H1 (cell line): ENCODE measurements at regions not wholly inside any gene's neighbourhood (a gene's known extent, or its start where the extent isn't known, plus 50 kb on each side); places are given as distances from the start of the nearest gene placed in this dataset.

Source experiments
- CTCF ChIA-PET: fragments of 300-600 bp; sonication (Branson Sonifier 250); formaldehyde crosslinking; loops from one replicate; lab custom pipeline; 2021; ENCODE audit not compliant: partially characterized antibody; lab: Charles Lee
- POLR2A ChIA-PET: fragments of 300-600 bp; sonication (Branson Sonifier 250); formaldehyde crosslinking; loops from one replicate; lab custom pipeline; 2021; ENCODE audit warnings: inconsistent platforms; ENCODE audit not compliant: partially characterized antibody; lab: Charles Lee
- DNase-seq, 2 experiments: peaks; one replicate each; pipeline versions ENCODE4 v3.0.0 to v3.0.0-alpha.2; 2010 to 2022; ENCODE audit warnings: low spot score in 2 of 2, low read depth in 1 of 2, mixed read lengths in 1 of 2
- FAIRE-seq: peaks from 2 replicates; lab custom pipeline; 2011; peaks lifted over from hg19 to GRCh38; lab: Jason Lieb, UNC
- H2AFZ ChIP-seq: 2 replicates; pipeline ENCODE4 v1.8.1; 2012; ENCODE audit warnings: low read length, inconsistent platforms
- H2AK5ac ChIP-seq: 2 replicates; pipeline ENCODE4 v1.6.1; 2013; ENCODE audit warnings: low read depth, low read length
- H2BK120ac ChIP-seq: replicated peaks from 2 replicates; pipeline ENCODE3; 2013; ENCODE audit warnings: low read depth, low read length, inconsistent platforms
- H2BK12ac ChIP-seq: 2 replicates; pipeline ENCODE4 v1.6.1; 2013; ENCODE audit warnings: low read depth, low read length
- H2BK15ac ChIP-seq: 2 replicates; pipeline ENCODE4 v1.6.1; 2013; ENCODE audit warnings: low read length
- H2BK20ac ChIP-seq: 2 replicates; pipeline ENCODE4 v1.6.1; 2013; ENCODE audit warnings: low read length
- H2BK5ac ChIP-seq: 2 replicates; pipeline ENCODE4 v1.6.1; 2013; ENCODE audit warnings: low read depth, low read length
- H3K14ac ChIP-seq: 2 replicates; pipeline ENCODE4 v1.6.1; 2013; ENCODE audit warnings: inconsistent platforms; ENCODE audit not compliant: insufficient read length
- H3K18ac ChIP-seq: 2 replicates; pipeline ENCODE4 v1.6.1; 2013; ENCODE audit warnings: low read length; ENCODE audit errors: extremely low read depth
- H3K23ac ChIP-seq: 2 replicates; pipeline ENCODE4 v1.6.1; 2013; ENCODE audit warnings: inconsistent platforms; ENCODE audit not compliant: insufficient read length
- H3K23me2 ChIP-seq: 2 replicates; pipeline ENCODE4 v1.6.1; 2013; ENCODE audit warnings: low read depth, low read length
- H3K27ac ChIP-seq: 2 replicates; pipeline ENCODE4 v1.6.1; 2011; ENCODE audit warnings: low read depth, low read length, inconsistent platforms
- H3K27me3 ChIP-seq, 4 experiments: replicated peaks in 1 of 4; 1 replicate in 1 of 4; 2 replicates in 3 of 4; pipeline versions ENCODE4 v1.6.1 to v1.8.1; 2011 to 2013; ENCODE audit warnings: low read length in 3 of 4, mild to moderate bottlenecking in 3 of 4, inconsistent platforms in 2 of 4, mixed read lengths in 2 of 4, moderate library complexity in 1 of 4; ENCODE audit not compliant: control insufficient read depth in 3 of 4, insufficient read depth in 3 of 4; ENCODE audit errors: extremely low read depth in 1 of 4
- H3K36me3 ChIP-seq, 4 experiments: 2 replicates each; pipeline versions ENCODE4 v1.6.1 to v1.8.1; 2011 to 2013; ENCODE audit warnings: mild to moderate bottlenecking in 4 of 4, low read length in 3 of 4, moderate library complexity in 2 of 4, control low read depth in 1 of 4, inconsistent platforms in 1 of 4; ENCODE audit not compliant: insufficient read depth in 4 of 4, control insufficient read depth in 2 of 4
- H3K4ac ChIP-seq: replicated peaks from 2 replicates; pipeline ENCODE3; 2013; ENCODE audit warnings: low read length, low read depth, mixed read lengths, inconsistent platforms; ENCODE audit not compliant: insufficient read length
- H3K4me1 ChIP-seq, 4 experiments: replicated peaks in 1 of 4; 1 replicate in 1 of 4; 2 replicates in 3 of 4; pipeline versions ENCODE4 v1.6.1 to v1.8.1; 2011 to 2013; ENCODE audit warnings: low read length in 3 of 4, inconsistent platforms in 2 of 4, mixed read lengths in 1 of 4; ENCODE audit not compliant: insufficient read depth in 4 of 4, control insufficient read depth in 3 of 4
- H3K4me2 ChIP-seq, 2 experiments: 2 replicates each; pipeline versions ENCODE4 v1.6.1 to v1.8.1; 2011 to 2013; ENCODE audit warnings: low read depth in 2 of 2, low read length in 2 of 2, control low read depth in 1 of 2, inconsistent platforms in 1 of 2, mild to moderate bottlenecking in 1 of 2; ENCODE audit not compliant: insufficient read depth in 1 of 2
- H3K4me3 ChIP-seq, 4 experiments: fragments of 200-600, 300-600 bp in 1 of 4; sonication (generic), shearing (Covaris generic), sonication (Bioruptor Twin) in 1 of 4; 2 replicates each; pipeline versions ENCODE4 v1.5.1 to v1.8.1; 2011 to 2016; ENCODE audit warnings: low read length in 4 of 4, low read depth in 3 of 4, control low read depth in 2 of 4, inconsistent platforms in 2 of 4, mild to moderate bottlenecking in 2 of 4, mixed read lengths in 1 of 4, moderate library complexity in 1 of 4; ENCODE audit not compliant: insufficient read depth in 2 of 4; ENCODE audit errors: extremely low read depth in 1 of 4
- H3K56ac ChIP-seq: replicated peaks from 2 replicates; pipeline ENCODE3; 2013; ENCODE audit warnings: low read depth, mild to moderate bottlenecking, mixed read lengths, low read length, inconsistent platforms; ENCODE audit not compliant: insufficient read length
- H3K79me1 ChIP-seq: 2 replicates; pipeline ENCODE4 v1.6.1; 2013; ENCODE audit warnings: low read depth, low read length, control low read depth
- H3K79me2 ChIP-seq, 2 experiments: 2 replicates each; pipeline versions ENCODE4 v1.6.1 to v1.8.1; 2012 to 2013; ENCODE audit warnings: low read length in 2 of 2, mild to moderate bottlenecking in 2 of 2, inconsistent platforms in 1 of 2; ENCODE audit not compliant: insufficient read depth in 2 of 2, control insufficient read depth in 1 of 2
- H3K9ac ChIP-seq, 4 experiments: replicated peaks in 1 of 4; 1 replicate in 1 of 4; 2 replicates in 3 of 4; pipeline versions ENCODE4 v1.6.1 to v1.8.1; 2011 to 2013; ENCODE audit warnings: low read depth in 3 of 4, low read length in 3 of 4, control low read depth in 2 of 4, mild to moderate bottlenecking in 2 of 4, moderate library complexity in 2 of 4, inconsistent platforms in 1 of 4; ENCODE audit errors: extremely low read depth in 1 of 4
- H3K9me3 ChIP-seq, 2 experiments: 2 replicates each; pipeline versions ENCODE4 v1.6.1 to v1.8.1; 2012 to 2013; ENCODE audit warnings: mild to moderate bottlenecking in 2 of 2, moderate library complexity in 2 of 2, control low read depth in 1 of 2, inconsistent platforms in 1 of 2, low read depth in 1 of 2, low read length in 1 of 2, mixed read lengths in 1 of 2; ENCODE audit not compliant: insufficient read depth in 2 of 2
- H4K20me1 ChIP-seq, 2 experiments: replicated peaks in 1 of 2; 2 replicates each; pipeline versions ENCODE3 to v1.8.1; 2011 to 2013; ENCODE audit warnings: inconsistent platforms in 2 of 2, low read length in 2 of 2, mild to moderate bottlenecking in 1 of 2; ENCODE audit not compliant: insufficient read depth in 2 of 2, control insufficient read depth in 1 of 2
- H4K5ac ChIP-seq: 2 replicates; pipeline ENCODE4 v1.6.1; 2013; ENCODE audit warnings: low read length, low read depth, mixed read lengths, inconsistent platforms; ENCODE audit not compliant: insufficient read length
- H4K8ac ChIP-seq: 2 replicates; pipeline ENCODE4 v1.8.0; 2013; ENCODE audit warnings: mild to moderate bottlenecking, moderate library complexity, low read length, inconsistent platforms; ENCODE audit not compliant: insufficient read depth; ENCODE audit errors: extremely low read depth
- H4K91ac ChIP-seq: replicated peaks from 2 replicates; pipeline ENCODE3; 2013; ENCODE audit warnings: low read length, mixed read lengths, inconsistent platforms; ENCODE audit not compliant: insufficient read length
- CEBPB ChIP-seq: IDR thresholded peaks from 2 replicates; pipeline ENCODE4 v1.6.1; 2012; ENCODE audit warnings: low read depth, low read length
- EP300 ChIP-seq, 2 experiments: IDR thresholded peaks; 1 replicate in 1 of 2; 2 replicates in 1 of 2; pipeline ENCODE4 v1.6.1; 2011 to 2012; ENCODE audit warnings: low read depth in 2 of 2, low read length in 2 of 2, mild to moderate bottlenecking in 2 of 2, borderline replicate concordance in 1 of 2, inconsistent platforms in 1 of 2, moderate library complexity in 1 of 2
- JUND ChIP-seq: IDR thresholded peaks from 2 replicates; pipeline ENCODE4 v1.6.1; 2011; ENCODE audit warnings: mild to moderate bottlenecking, improper control_type of control experiment, low read length
- SAP30 ChIP-seq: fragments of 300-600 bp; sonication (generic); IDR thresholded peaks from 2 replicates; pipeline ENCODE4 v1.7.1; 2012; ENCODE audit warnings: low read length, moderate library complexity, mild to moderate bottlenecking, inconsistent platforms; ENCODE audit not compliant: insufficient read depth, insufficient replicate concordance
- WGBS, 2 experiments: shearing (Covaris generic) in 1 of 2; methylation state at CpG; one replicate each; pipeline versions ENCODE4 v1.1.6 to v1.1.7; 2013 to 2015; ENCODE audit warnings: low lambda C conversion rate in 2 of 2, mixed read lengths in 2 of 2, inconsistent platforms in 1 of 2, low coverage in 1 of 2, missing lambda C conversion rate in 1 of 2; ENCODE audit not compliant: insufficient replicate concordance in 2 of 2, insufficient coverage in 1 of 2, insufficient read length in 1 of 2; ENCODE audit errors: extremely low coverage in 1 of 2, missing lambda C conversion rate in 1 of 2; 5-methylcytosine and 5-hydroxymethylcytosine counted together

DNA sequence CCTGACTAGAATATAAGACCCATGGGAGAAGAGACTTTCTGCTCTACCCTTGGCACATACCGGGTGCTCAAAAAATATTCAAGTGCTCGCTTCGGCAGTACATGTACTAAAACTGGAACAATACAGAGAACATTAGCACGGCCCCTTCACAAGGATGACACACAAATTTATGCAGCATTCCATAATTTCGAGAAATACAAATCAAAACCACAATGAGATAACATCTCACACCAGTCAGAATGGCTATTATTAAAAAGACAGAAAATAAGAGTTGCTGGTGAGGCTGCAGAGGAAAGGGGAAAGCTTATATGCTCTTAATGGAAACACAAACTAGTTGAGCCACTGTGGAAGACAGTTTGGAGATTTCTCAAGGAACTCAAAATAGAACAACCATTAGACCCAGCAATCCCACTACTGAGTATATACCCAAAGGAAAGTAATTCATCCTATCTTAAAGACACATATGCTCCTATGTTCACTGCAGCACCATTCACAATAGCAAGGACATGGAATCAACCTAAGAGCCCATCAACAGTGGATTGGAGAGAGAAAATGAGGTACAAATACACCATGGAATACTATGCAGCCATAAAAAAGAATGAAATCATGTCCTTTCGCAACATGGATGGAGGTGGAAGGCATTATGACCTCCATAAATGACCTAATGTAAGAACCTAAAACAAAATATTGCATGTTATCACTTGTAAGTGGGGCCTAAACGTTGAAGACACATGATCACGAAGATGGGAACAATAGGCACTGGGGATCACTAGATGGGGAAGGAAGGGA is 71.6 kb upstream of the CYP1B1 start:
- Histone ChIP-seq H3K18ac (no peak overlapping the region), H4K20me1 (no peaks in the 10 kb centered on the region), H3K9ac (no peak overlapping the region), H3K9me3 (peaks cover 0 to 3% of the 10 kb centered on the region in 2 experiments; a peak in 2 of 4 replicates), H3K14ac (no peak overlapping the region), H3K27ac (no peak overlapping the region), H3K23ac (no peak overlapping the region), H4K91ac (no peak overlapping the region), H4K8ac (no peak overlapping the region), H3K27me3 (no peaks in the 10 kb centered on the region), H3K79me1 (no peaks in the 10 kb centered on the region), H2BK20ac (no peak overlapping the region), H4K5ac (no peak overlapping the region), H3K36me3 (no peaks in the 10 kb centered on the region), H3K56ac (no peak overlapping the region), H3K4me2 (no peak overlapping the region), H2AK5ac (no peak overlapping the region), H3K23me2 (peaks cover 3% of the 10 kb centered on the region; the same call in 1 of the 2 replicates), H2AFZ (no peak overlapping the region), H2BK120ac (no peak overlapping the region), H2BK12ac (no peak overlapping the region; the same call in 1 of the 2 replicates), H3K4me3 (no peak overlapping the region), H2BK15ac (no peak overlapping the region), H2BK5ac (no peak overlapping the region), H3K4me1 (peaks cover 0 to 3% (median 2%) of the 10 kb centered on the region in 4 experiments; a peak in 5 of 7 replicates), H3K79me2 (no peaks in the 10 kb centered on the region), H3K4ac (no peak overlapping the region)
- no peak for FAIRE-seq
- ChIA-PET CTCF (interaction anchor here (1.2 kb wide), 1 partner anchor 32 kb away, joined by 4 read pairs; no protein-coding TSS in a partner anchor), POLR2A (interaction anchor here (1.2 kb wide), 1 partner anchor 14 kb away, joined by 3 read pairs; no protein-coding TSS in a partner anchor)
- no peak for DNase-seq
- 87% methylated on average over 8 of the region's 8 CpGs; no CpG with 5 or more reads in 1 of the 2 experiments for WGBS, 2 experiments
- TF ChIP-seq EP300 (IDR thresholded peaks at IDR 0.05; ENCODE audit: borderline replicate concordance in 1 of 2, low read depth in 2 of 2, low read length in 2 of 2) (no peak), SAP30 (no peak), JUND (no peak), CEBPB (no peak)
